Epithelial cell of proximal tubule (primary cell): ENCODE measurements at regions not wholly inside any gene's neighbourhood (a gene's known extent, or its start where the extent isn't known, plus 50 kb on each side); places are given as distances from the start of the nearest gene placed in this dataset.

ENCODE experiments used
- DNase-seq: peaks from one replicate; pipeline ENCODE4 v3.0.0-alpha.2; 2011; ENCODE audit warnings: low read depth
- H3K4me3 ChIP-seq: 2 replicates; pipeline ENCODE4 v1.5.1; 2011; ENCODE audit warnings: low read depth, mild to moderate bottlenecking, low read length
- CTCF ChIP-seq: conservative IDR thresholded peaks from 2 replicates; pipeline ENCODE4 v1.5.1; 2012; ENCODE audit warnings: low read depth, mild to moderate bottlenecking, low read length

- DNase-seq, result no peak
- H3K4me3 ChIP-seq, result no peak overlapping the region
- no peak for TF ChIP-seq CTCF
Measured at GRCh38 chr16:79707876-79708275, 107.3 kb upstream of the MAF start.

DNA sequence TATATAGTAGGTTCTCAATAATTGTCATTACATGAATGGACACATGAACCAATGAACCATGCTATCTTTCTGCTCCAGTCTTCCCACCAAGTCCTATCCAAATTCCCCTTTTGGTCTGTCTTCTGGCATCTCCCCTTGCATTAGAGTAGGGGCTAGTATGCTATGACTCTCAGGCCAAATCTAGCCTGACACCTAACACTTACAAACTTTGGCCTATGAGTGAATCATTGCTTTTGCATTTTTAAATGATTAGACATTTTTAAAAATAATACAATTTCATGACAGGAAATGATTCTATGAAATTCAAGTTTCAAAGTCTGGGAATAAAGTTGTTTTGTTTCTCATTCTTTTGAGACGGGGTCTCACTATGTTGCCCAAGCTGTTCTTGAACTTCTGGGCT lies 102.5 kb upstream of the MAF start:
- no peak for DNase-seq
- H3K4me3 ChIP-seq, result no peak overlapping the region
- no peak for TF ChIP-seq CTCF

GRCh38 chr16:79698341-79698753 lies 97.8 kb upstream of the MAF start:
- H3K4me3 ChIP-seq, result no peak overlapping the region
- no peak for DNase-seq
- no peak for TF ChIP-seq CTCF

GRCh38 chr16:79697562-79698112 lies 97.1 kb upstream of the MAF start:
- DNase-seq, result no peak
- no peak for TF ChIP-seq CTCF
- H3K4me3 ChIP-seq, result no peak overlapping the region

- TF ChIP-seq CTCF, result no peak
- no peak overlapping the region for H3K4me3 ChIP-seq
- DNase-seq, result no peak
Measured at GRCh38 chr16:79691007-79691406, 90.5 kb upstream of the MAF start.

GRCh38 chr16:79690159-79690558 lies 89.6 kb upstream of the MAF start:
- TF ChIP-seq CTCF, result no peak
- no peak overlapping the region for H3K4me3 ChIP-seq
- DNase-seq, result no peak
